WTC11 (cell line): ENCODE measurements at regions not wholly inside any gene's neighbourhood (a gene's known extent, or its start where the extent isn't known, plus 50 kb on each side); places are given as distances from the start of the nearest gene placed in this dataset.

ENCODE experiments used
- ATAC-seq: fragments of 200-7000 bp; cut with Tn5 transposase; 2 replicates; pipeline ENCODE4 v1.10.0; 2021; ENCODE audit warnings: mild to moderate bottlenecking, moderate library complexity
- CTCF ChIA-PET: fragments of 300-600 bp; sonication (Branson Sonifier 250); formaldehyde crosslinking; loops from one replicate; lab custom pipeline; 2021; ENCODE audit warnings: antibody characterized with exemption; lab: Charles Lee
- POLR2A ChIA-PET: fragments of 350-600 bp; sonication (Branson Sonifier 250); formaldehyde crosslinking; loops from one replicate; lab custom pipeline; 2021; ENCODE audit warnings: antibody characterized with exemption; lab: Charles Lee
- DNase-seq: peaks from one replicate; pipeline ENCODE4 v3.0.0; 2021; ENCODE audit warnings: low spot score
- H3K27ac Mint-ChIP-seq: 2 replicates; pipeline ENCODE4 v1.8.0; 2021; ENCODE audit warnings: mixed read lengths
- H3K27me3 Mint-ChIP-seq: 2 replicates; pipeline ENCODE4 v1.8.0; 2021; ENCODE audit warnings: low read depth, mild to moderate bottlenecking, moderate library complexity, mixed read lengths
- H3K36me3 Mint-ChIP-seq: 2 replicates; pipeline ENCODE4 v1.8.0; 2021; ENCODE audit warnings: mixed read lengths
- H3K4me1 Mint-ChIP-seq: 2 replicates; pipeline ENCODE4 v1.8.0; 2022; ENCODE audit warnings: mixed read lengths
- H3K4me3 Mint-ChIP-seq: 2 replicates; pipeline ENCODE4 v1.8.0; 2021; ENCODE audit warnings: mild to moderate bottlenecking, moderate library complexity, mixed read lengths
- H3K9me3 Mint-ChIP-seq: 2 replicates; pipeline ENCODE4 v1.8.0; 2021; ENCODE audit warnings: mixed read lengths
- ATF6 ChIP-seq: sonication (generic); formaldehyde crosslinking; IDR thresholded peaks from 2 replicates; pipeline ENCODE4 v1.8.1; 2023; ENCODE audit warnings: mild to moderate bottlenecking, missing genetic modification reagents
- CREB1 ChIP-seq: sonication (generic); formaldehyde crosslinking; IDR thresholded peaks from 2 replicates; pipeline ENCODE4 v1.8.0; 2023; ENCODE audit warnings: mild to moderate bottlenecking, missing genetic modification reagents
- CTCF ChIP-seq: fragments of 200-600 bp; IDR thresholded peaks from 2 replicates; pipeline ENCODE4 v1.8.0; 2022; ENCODE audit warnings: antibody characterized with exemption
- FOXP1 ChIP-seq: sonication (generic); formaldehyde crosslinking; IDR thresholded peaks from 2 replicates; pipeline ENCODE4 v1.8.0; 2022; ENCODE audit warnings: missing genetic modification reagents, mild to moderate bottlenecking, moderate library complexity, borderline replicate concordance
- GRHL2 ChIP-seq: fragments of 250-450 bp; sonication (Bioruptor Pico); IDR thresholded peaks from 2 replicates; pipeline ENCODE4 v1.8.0; 2022; ENCODE audit warnings: mild to moderate bottlenecking, moderate library complexity; ENCODE audit not compliant: insufficient replicate concordance, severe bottlenecking
- IRF1 ChIP-seq: sonication (generic); formaldehyde crosslinking; IDR thresholded peaks from 2 replicates; pipeline ENCODE4 v1.8.0; 2023; ENCODE audit warnings: missing genetic modification reagents
- SOX15 ChIP-seq: fragments of 250-450 bp; sonication (Bioruptor Pico); IDR thresholded peaks from 2 replicates; pipeline ENCODE4 v1.9.0; 2021; ENCODE audit warnings: mild to moderate bottlenecking
- USF2 ChIP-seq: sonication (generic); formaldehyde crosslinking; IDR thresholded peaks from 2 replicates; pipeline ENCODE4 v1.8.1; 2023; ENCODE audit warnings: mild to moderate bottlenecking, missing genetic modification reagents, moderate library complexity
- ZNF317 ChIP-seq: sonication (generic); formaldehyde crosslinking; IDR thresholded peaks from 2 replicates; pipeline ENCODE4 v1.8.1; 2023; ENCODE audit warnings: low read depth, mild to moderate bottlenecking, moderate library complexity, missing genetic modification reagents, borderline replicate concordance
- ZNF425 ChIP-seq: fragments of 250-450 bp; sonication (Bioruptor Pico); conservative IDR thresholded peaks from 2 replicates; pipeline ENCODE4 v1.9.0; 2021; ENCODE audit warnings: mild to moderate bottlenecking

GRCh38 chr12:45675534-45675933 is 54.0 kb upstream of the ARID2 start:
- no peaks in the 10 kb centered on the region for H3K9me3 Mint-ChIP-seq
- ATAC-seq, result no peak
- H3K27me3 Mint-ChIP-seq, result no peaks in the 10 kb centered on the region
- ChIA-PET CTCF (no interaction called here), POLR2A (no interaction called here)
- H3K27ac Mint-ChIP-seq, result no peak overlapping the region
- TF ChIP-seq SOX15 (CRISPR knock-in tag) (no peak), CTCF (no peak), GRHL2 (CRISPR knock-in tag) (no peak), FOXP1 (CRISPR knock-in tag) (no peak), CREB1 (no peak), USF2 (CRISPR knock-in tag) (no peak), ZNF317 (CRISPR knock-in tag) (no peak), ATF6 (no peak), ZNF425 (CRISPR knock-in tag) (no peak), IRF1 (no peak)
- no peak overlapping the region for H3K4me3 Mint-ChIP-seq
- no peak for DNase-seq
- no peaks in the 10 kb centered on the region for H3K36me3 Mint-ChIP-seq
- H3K4me1 Mint-ChIP-seq, result no peaks in the 10 kb centered on the region
